ENCODE measurements at regions not wholly inside any gene's neighbourhood (a gene's known extent, or its start where the extent isn't known, plus 50 kb on each side); places are given as distances from the start of the nearest gene placed in this dataset.
A peak's percentile ranks its signal among the peaks of the same experiment; 100 is the strongest.
"Not testable (repeated sequence)": the region's sequence is repeated elsewhere in the genome, so short reads cannot be mapped to it uniquely, and the experiment has no call there.

- DNase-seq: not testable (repeated sequence)
Observed at GRCh38 chr1:121052081-121052660, 132.0 kb downstream of the FAM72B start.

GRCh38 chr1:121054928-121055327, 129.2 kb downstream of the FAM72B start:
- not testable (repeated sequence) for DNase-seq

GRCh38 chr1:121066925-121067324, 117.2 kb downstream of the FAM72B start:
- DNase-seq: not testable (repeated sequence)

GRCh38 chr1:121068738-121069499, 115.2 kb downstream of the FAM72B start:
- DNase-seq: not testable (repeated sequence)

GRCh38 chr1:121073852-121074251, 110.3 kb downstream of the FAM72B start:
- DNase-seq: not testable (repeated sequence)

GRCh38 chr1:121075254-121075805, 108.8 kb downstream of the FAM72B start:
- not testable (repeated sequence) for DNase-seq

- DNase-seq: not testable (repeated sequence)
Observed at GRCh38 chr1:121076674-121077073, 107.5 kb downstream of the FAM72B start.

GRCh38 chr1:121079655-121080054, 104.5 kb downstream of the FAM72B start:
- DNase-seq: not testable (repeated sequence)

GRCh38 chr1:121080197-121080903, 103.8 kb downstream of the FAM72B start:
- DNase-seq: not testable (repeated sequence)

- DNase-seq: not testable (repeated sequence)
Observed at GRCh38 chr1:121080904-121081264, 103.3 kb downstream of the FAM72B start.

- DNase-seq: not testable (repeated sequence)
Observed at GRCh38 chr1:121081625-121082199, 102.4 kb downstream of the FAM72B start.

- DNase-seq: not testable (repeated sequence)
Observed at GRCh38 chr1:121082995-121083394, 101.1 kb downstream of the FAM72B start.

GRCh38 chr1:121086249-121086648, 97.9 kb downstream of the FAM72B start:
- not testable (repeated sequence) for DNase-seq

GRCh38 chr1:121087221-121087620, 96.9 kb downstream of the FAM72B start:
- not testable (repeated sequence) for DNase-seq

- not testable (repeated sequence) for DNase-seq
Observed at GRCh38 chr1:121088568-121088967, 95.6 kb downstream of the FAM72B start.

GRCh38 chr1:121092329-121092968, 91.7 kb downstream of the FAM72B start:
- not testable (repeated sequence) for DNase-seq

- DNase-seq: not testable (repeated sequence)
Observed at GRCh38 chr1:121095014-121095413, 89.1 kb downstream of the FAM72B start.

- DNase-seq: peak; percentile 61
Observed at GRCh38 chr1:121097127-121097866, 86.8 kb downstream of the FAM72B start.

GRCh38 chr1:121097867-121098215, 86.3 kb downstream of the FAM72B start:
- not testable (repeated sequence) for DNase-seq

GRCh38 chr1:121109025-121109424, 75.1 kb downstream of the FAM72B start:
- DNase-seq: not testable (repeated sequence)

- not testable (repeated sequence) for DNase-seq
Observed at GRCh38 chr1:121116522-121117297, 67.4 kb downstream of the FAM72B start.
